Stimulated activated CD8-positive, alpha-beta memory T cell treated with anti-CD3 and anti-CD28 coated beads, Interleukin-7, amount 100 ng/mL, for 4 hours (primary cell): ENCODE measurements at regions not wholly inside any gene's neighbourhood (a gene's known extent, or its start where the extent isn't known, plus 50 kb on each side); places are given as distances from the start of the nearest gene placed in this dataset.
A peak's percentile ranks its signal among the peaks of the same experiment; 100 is the strongest.

ENCODE experiments used
- DNase-seq, 2 donors: peaks; one replicate each; pipeline ENCODE4 v3.0.0-alpha.2; 2020; ENCODE audit warnings: low read depth in 2 of 2

DNA sequence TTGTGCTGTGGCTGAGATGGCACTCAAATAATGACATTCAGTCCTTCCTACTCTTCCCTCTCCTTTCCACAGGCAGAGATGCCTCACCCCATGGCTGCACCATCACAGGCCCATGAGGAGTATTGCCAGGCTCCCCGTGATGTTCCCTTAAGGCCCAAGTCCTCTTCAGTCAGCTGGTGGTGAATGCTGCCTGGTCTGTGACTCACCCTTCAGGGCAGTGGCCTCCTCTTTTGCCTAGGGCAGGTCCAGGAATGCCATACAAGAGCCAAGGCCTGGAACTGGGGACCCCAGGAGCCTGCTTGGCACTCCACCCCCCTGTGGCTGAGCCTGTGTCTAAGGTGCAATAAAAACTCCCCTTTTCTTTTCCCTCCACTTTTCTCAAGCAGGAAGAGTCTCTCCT is 144.2 kb upstream of the GEMIN8 start:
- DNase-seq = no peak

GRCh38 chrX:14164828-14165227 is 135.1 kb upstream of the GEMIN8 start:
- no peak for DNase-seq

- no peak for DNase-seq
Measured at GRCh38 chrX:14125462-14125861, 95.8 kb upstream of the GEMIN8 start.

DNA sequence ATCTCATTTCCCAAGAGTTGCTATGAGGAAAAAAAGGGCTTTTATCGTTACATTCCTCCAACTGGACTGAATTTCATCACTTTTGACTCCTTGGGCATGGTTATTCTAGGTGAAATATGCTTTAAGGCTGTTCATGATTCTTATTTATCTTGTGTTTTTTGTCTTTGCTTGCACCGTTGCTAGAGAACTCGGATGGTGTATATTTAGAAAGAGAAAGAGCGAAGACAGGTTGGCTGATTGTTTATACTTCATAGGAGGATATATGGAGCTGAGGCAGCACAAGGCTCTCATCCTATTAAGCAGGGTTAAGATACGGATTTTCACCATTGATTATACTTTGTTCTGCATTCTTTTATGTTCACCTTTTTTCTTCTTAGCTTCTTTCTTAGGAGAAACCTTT is 94.9 kb upstream of the GEMIN8 start:
- no peak for DNase-seq

DNA sequence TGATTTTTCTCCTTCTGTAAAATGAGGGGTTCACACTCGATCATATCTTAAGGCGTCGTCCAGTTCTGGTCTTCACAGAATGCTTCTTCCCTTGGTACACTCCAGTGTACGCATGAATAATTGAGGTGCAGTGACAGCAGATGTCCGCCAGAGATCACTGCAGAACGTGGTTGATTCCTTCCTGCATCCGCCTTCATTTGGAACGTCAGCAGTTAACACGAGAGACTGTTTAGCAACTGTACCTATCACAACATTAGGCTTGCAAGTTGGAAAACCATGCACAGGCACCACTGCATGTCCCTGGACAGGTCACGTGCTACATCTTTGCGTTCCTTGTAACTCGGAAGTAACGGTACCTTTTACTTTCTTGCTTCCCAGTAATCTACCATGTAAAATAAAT is 66.0 kb upstream of the GEMIN8 start:
- DNase-seq = peak; percentile 0 to 10

- DNase-seq = no peak
Measured at GRCh38 chrX:14094191-14094590, 64.5 kb upstream of the GEMIN8 start.

DNA sequence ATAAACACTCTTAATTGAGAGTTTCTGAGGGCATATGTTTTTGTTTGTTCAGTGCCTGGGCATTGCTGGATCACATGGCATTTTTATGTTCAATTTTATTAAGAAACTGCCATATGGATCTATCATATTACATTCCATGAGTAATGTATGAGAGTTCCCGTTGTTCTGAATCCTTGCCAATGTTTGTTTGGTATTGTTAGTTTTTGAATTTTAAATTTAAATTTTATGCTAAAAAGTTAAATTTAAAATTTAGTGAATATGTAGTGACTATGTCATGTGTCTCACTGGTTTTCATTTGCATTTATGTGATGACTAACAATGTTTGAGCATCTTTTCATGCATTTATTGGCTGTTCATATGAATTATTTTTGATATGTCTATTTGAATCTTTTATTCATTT is 54.8 kb upstream of the GEMIN8 start:
- DNase-seq = no peak

DNA sequence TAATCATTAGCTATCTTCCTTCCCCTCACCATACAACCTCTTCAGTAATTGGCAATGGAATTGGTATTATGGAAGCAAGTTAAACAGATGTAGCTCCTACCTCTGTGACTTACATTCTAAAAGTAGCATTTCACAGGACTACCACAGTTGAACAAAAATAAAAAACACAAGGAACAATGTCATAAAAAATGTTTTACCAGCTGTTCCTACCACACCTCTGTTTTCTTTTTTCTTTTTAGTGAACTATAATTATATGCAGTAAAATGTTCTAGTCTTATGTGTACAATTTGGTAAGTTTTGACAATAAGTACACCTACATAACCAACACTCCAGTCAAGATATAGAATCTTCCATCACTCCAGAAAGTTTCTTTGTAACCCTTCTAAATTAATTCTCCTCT is 54.1 kb upstream of the GEMIN8 start:
- no peak for DNase-seq

- no peak for DNase-seq
Measured at GRCh38 chrX:14079891-14080430, 50.3 kb upstream of the GEMIN8 start.
